Stimulated activated CD4-positive, alpha-beta T cell treated with anti-CD3 and anti-CD28 coated beads, Interleukin-1b, Interleukin-23, amount 100 ng/mL, for 24 hours (primary cell): ENCODE measurements at regions not wholly inside any gene's neighbourhood (a gene's known extent, or its start where the extent isn't known, plus 50 kb on each side); places are given as distances from the start of the nearest gene placed in this dataset.

Experiments
- DNase-seq, 4 experiments: peaks; one replicate each; pipeline ENCODE4 v3.0.0-alpha.2; 2020; ENCODE audit warnings: low read depth in 4 of 4, low spot score in 1 of 4

DNA sequence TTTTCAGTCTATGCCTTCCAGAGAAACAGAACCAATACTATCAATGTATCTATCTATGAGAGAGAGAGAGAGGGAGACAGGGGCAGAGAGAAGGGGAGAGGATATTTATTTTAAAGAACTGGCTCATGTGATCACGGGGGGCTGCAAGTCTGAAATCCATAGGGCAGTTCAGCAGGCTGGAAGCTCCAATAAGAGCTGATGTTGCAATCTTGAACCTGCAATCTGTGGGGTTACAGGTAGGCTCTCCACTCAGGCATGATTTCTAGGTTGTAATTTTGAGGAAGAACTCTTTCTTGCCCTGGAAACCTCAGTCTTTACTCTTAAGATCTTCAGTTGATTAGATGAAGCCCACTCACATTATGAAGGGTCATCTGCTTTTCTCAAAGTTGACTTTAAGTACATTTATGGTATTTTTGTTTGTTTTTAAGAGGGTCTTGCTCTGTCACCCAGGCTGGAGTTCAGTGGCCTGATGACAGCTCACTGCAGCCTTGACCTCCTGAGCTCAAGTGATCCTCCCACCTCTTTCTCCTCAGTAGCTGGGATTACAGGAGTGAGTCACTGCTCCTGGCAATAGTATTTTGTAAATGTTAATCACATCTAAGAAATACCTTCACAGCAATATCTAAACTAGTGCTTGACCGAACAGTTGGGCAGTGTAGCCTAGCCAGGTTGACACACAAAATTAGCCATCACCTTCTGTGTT, 376.4 kb downstream of the FGF9 start:
- no peak for DNase-seq

GRCh38 chr13:22047785-22048104, 376.9 kb downstream of the FGF9 start:
- no peak for DNase-seq

GRCh38 chr13:22049384-22049783, 378.5 kb downstream of the FGF9 start:
- no peak for DNase-seq

GRCh38 chr13:22050951-22051563, 380.2 kb downstream of the FGF9 start:
- DNase-seq: no peak

- DNase-seq: no peak
These were observed 382.2 kb downstream of the FGF9 start for GRCh38 chr13:22053053-22053452.

DNA sequence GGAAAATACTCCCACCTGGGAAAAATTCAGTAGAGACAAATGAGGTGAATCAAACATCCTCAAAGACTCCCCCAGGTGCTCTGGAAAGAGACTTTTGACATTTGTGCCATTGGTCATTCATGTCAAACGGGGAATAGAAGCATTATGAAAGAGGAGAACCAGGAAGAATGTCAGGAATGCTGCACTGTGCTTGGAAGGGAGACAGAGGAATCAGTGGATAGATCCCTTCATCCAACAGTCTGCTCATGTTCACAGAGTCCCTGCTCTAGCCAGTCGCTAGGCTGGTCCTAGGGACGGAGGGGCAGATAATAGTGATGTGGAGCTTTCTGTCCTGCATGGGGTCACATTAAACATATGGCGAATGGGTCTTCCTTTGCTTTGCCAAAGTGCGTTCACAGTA, 384.4 kb downstream of the FGF9 start:
- no peak for DNase-seq

GRCh38 chr13:22060187-22060586, 389.3 kb downstream of the FGF9 start:
- no peak for DNase-seq

DNA sequence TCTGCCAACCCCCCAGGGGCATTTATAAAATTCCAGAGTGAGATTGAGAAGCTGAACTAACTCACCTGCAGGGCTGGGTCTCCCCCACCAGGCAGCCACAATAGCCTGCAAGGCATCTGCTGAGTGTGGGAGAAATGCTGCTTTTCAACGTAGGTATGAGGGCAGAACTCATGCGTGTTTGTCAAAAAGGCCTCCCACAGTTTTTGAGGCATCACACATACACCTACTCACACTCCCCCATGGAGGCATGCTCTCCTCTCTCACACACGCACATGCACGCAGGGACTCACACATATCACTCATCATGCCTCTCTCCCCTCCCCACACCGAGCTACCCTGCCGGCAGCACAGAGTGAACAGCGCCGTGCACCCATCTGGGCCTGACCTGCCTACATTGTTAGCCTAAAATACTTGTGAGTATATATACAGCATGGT, 390.5 kb downstream of the FGF9 start:
- peak; percentile 30 to 39 (median 37) for DNase-seq

DNA sequence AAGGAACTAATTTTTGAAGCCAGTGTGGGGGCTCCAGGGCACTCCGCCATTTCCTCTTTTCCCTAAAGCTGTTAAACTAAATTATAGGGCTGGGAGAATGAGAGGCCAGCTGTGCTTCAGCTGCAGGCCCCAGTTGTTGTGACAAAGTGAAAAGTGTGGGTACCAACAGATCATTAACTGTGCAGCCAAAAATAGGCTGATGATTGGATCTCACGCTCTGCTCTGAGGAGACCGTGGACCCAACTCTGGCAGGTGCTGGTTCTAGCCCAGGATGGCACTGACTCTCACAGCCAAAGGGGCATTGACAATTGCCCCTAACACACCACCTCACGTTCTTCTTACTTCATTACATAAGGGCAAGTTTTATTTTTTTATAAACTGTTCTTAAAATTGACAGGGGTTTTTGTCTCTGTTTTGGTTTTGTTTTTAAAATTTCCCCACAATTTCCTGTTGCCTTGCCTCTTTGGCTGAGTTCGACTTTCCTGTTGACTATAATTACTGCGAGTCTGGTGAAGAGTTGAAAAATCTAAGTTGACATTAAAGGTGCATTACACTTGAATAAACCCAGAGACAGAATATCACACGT, 391.0 kb downstream of the FGF9 start:
- DNase-seq: no peak

- no peak for DNase-seq
These were observed 391.8 kb downstream of the FGF9 start for GRCh38 chr13:22062478-22063205.

DNA sequence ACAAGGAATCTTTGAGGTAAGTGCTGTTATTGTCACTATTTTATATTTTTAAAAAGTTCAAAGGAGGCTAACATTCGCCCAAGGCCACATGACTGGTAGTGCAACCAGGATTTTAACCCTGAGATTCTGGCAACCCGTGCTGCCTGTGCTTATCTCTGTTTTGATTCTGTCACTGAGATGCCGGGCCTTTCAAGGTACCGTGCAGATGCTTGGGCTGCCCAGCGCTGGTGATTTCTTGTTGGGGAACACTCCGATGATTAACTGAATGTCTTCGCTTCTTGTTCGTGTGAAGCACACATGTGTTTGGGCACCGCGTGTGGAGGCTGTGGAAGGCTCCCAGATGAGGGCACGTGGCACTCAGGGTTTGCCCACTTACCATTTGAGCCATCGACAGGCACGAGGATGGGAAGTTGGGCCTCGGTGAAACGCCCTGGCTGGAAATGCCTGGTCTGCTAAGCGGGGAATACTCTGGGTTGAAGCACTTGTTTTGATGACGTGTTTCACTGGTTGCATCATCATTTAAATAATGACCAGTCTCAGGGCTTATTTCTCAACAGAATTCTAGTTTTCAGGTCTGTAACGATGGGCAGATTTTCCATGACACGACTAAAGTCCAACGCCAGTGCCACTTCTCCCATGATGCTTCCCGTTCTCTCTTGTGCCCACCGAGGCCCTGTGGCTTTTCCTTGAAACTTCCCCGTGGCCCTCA, 392.7 kb downstream of the FGF9 start:
- no peak for DNase-seq

- DNase-seq: no peak
These were observed 394.2 kb downstream of the FGF9 start for GRCh38 chr13:22064854-22065620.

DNA sequence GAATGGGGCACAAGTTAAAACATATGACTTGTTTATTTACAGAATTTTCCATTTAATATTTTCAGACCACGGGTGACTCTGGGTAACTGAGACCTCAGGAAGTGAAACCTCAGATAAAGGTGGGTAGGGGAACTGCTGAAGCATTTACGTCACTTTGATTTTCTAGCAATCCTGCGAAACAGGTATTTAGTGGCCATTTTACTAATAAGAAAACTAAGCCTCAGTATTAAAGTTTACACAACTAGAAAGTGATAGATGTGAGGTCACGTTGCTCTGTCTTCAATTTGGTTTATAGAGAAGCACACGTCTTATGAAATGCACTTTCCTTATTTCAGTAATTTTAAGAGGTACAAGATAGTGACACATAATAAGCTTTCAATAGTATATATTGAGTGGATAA, 402.8 kb downstream of the FGF9 start:
- no peak for DNase-seq

GRCh38 chr13:22074403-22074802, 403.5 kb downstream of the FGF9 start:
- no peak for DNase-seq

GRCh38 chr13:22076658-22077057, 405.8 kb downstream of the FGF9 start:
- no peak for DNase-seq

DNA sequence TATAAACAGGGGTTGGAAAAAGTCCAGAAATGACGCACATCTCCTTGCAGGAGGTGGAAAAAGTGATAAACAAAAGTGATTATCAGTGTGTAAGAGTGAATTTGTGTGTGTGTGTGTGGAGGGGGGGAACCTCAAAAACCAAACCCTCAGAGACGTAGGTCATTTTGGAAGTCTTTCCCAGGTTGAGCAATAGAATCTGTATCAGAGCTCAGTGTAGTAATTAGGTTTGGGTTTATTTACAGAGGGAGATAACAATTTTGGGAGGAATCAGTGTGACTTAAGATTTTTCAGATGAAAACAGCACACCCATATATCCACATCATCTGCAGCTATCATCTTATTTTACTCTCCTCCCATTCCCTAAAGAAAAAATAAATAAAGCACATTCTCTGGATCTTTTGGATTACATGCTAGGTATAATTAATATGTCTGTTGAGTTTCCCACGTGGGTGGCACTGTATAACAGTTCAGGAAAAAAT, 406.4 kb downstream of the FGF9 start:
- DNase-seq: no peak

GRCh38 chr13:22077764-22078163, 406.9 kb downstream of the FGF9 start:
- no peak for DNase-seq

GRCh38 chr13:22079961-22080360, 409.1 kb downstream of the FGF9 start:
- no peak for DNase-seq

GRCh38 chr13:22080832-22081231, 410.0 kb downstream of the FGF9 start:
- DNase-seq: no peak

GRCh38 chr13:22081430-22081829, 410.6 kb downstream of the FGF9 start:
- no peak for DNase-seq

DNA sequence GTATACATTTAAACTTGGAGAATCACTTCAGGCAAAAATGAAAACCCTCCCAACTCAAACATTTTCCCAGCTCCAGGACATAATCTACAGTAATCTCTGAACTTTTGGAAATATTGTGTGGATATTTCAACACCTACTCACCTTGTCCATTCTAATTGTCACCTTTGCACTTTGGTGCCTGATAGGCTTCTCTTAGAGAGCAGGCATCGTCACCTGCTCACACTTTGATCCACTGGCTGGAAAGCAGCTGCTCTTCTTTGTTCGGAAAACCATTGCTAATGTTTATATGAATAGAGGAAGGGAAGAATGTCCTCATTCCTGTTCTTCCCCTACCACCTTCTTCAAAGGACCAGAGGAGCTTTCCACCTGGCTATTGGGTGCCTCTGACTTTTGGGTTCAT, 411.2 kb downstream of the FGF9 start:
- DNase-seq: no peak
